HG02970 (cell line): ENCODE measurements at regions not wholly inside any gene's neighbourhood (a gene's known extent, or its start where the extent isn't known, plus 50 kb on each side); places are given as distances from the start of the nearest gene placed in this dataset.

Experiments used
- ATAC-seq: cut with Tn5 transposase; IDR thresholded peaks from one replicate; pipeline ENCODE4 v1.9.1; 2021; ENCODE audit warnings: mild to moderate bottlenecking, moderate library complexity, moderate number of reproducible peaks; ENCODE audit not compliant: unreplicated experiment, low FRiP score

DNA sequence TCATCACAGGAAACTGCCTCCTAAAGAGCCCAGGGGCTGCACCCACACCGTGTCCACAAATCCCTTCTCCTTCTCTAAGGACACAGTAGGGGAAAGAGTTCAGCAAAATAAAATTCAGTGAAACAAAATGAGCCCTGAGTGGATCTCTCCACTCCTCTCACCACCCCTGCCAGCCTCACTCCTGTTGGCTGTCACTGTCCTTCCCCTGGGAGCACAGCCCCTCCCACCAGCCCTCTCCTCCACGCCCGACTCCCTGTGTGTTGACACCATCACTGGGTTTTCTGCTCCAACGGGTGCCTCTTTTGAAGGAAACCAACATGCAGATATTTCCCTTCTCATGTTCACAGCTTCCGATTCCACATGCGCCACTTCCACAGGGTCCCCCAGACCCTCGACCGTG, 356.2 kb downstream of the AJAP1 start:
- ATAC-seq = no peak

DNA sequence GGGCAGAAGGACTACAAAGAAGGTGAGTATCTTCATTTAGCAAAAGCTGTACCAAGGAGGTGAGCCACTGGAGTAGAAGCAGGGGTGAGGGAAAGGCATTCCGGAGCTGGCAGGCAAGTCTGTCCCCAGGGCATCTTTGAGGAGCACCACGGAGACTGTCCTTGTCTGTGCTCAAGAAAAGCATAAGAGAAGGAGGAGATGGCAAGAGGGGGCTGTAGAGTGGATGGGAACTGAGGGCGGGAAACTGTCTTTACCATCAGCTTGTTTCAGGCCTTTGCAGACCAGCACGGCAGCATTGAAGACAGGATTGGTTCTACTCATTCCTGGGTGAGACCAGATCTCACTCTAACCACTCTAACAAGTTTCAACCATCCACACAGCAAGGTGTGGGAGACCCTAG, 355.8 kb downstream of the AJAP1 start:
- no peak for ATAC-seq

DNA sequence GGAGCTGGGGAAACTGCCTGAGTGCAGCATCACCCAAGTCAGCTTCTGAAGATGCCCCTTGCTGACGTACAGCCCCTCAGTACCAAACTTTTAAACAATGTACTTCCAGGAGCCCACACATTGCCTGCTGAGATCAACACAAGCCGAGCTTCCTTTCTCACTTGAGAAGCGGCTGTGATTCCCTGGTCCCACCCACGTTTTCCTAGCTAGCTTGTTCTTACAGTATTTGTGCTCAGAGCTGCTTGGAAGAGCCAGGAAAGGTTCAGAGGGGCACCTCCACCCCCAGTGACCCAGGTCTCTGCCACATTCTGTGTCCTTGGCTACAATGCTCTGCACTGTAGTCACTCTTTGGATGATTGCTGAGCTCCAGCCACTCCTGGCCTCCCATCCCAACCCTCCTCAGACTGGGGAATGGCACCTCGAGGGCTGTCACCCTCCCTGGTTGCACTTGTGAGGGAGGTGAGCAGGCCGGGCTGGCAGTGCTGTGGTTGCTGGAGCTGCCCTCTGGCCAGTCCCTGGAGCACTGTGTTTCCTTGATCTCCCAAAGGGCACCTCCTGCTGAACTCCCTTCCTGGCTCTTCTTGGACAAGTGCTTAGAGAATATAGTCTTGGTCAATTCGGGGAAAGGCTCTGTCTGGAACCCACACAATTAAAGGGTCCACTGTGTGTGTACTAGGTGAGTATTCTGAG, 355.1 kb downstream of the AJAP1 start:
- no peak for ATAC-seq

DNA sequence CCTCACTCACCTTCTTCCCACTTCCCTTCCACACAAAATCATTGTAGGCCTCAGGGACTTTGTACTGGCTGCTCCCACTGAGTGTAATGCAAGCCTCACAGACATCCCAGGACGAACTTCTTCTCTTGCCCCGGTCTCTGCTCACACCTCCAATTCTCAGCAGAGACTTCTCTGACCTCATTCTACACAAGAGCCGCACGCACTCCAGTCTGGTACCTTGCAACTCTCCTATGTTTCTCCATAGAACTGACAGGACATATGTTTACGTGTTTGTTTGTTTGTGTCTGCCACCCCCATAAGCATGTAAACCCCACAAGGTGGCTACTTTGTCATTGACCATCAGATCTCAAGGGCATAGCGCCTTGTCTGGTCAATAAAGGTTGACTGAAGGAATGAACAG, 350.8 kb downstream of the AJAP1 start:
- ATAC-seq = no peak

DNA sequence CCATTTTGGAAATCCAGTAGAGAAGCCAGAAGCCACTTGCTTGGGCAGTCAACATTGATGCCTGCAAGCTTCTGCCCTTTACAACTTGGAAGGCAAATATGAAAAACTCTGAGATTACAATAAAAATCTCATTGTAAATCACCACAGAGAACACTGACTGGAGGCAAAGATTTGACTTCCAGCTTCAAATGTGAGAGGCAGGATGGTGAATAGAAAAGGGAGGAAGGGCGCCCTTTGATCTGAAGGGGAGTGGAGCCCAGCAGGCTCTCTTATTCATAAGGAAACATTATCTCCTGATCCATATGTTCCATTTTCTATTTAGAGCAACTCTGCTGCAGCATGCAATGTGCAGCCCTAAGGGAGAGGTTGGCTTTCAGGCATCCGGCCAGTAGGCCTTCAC, 348.3 kb downstream of the AJAP1 start:
- no peak for ATAC-seq

DNA sequence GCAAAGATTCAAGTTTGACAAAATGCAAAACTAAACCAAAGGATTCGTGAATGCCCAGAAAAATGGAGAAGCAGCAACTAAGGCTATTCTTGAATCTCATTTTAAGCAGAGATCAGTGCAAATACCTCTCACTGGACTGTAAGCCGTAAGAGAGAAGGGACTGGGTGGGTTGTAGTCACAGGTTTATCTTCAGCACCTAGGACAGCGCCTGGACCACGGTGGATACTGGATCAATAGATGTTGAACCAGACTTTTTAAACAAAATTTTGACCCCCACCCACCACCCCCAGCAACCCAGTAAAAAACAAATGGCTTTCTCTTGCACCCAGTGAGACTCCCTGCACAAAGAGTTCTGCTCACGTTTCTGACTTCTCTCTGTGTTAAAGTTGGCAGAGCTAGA, 347.1 kb downstream of the AJAP1 start:
- ATAC-seq = no peak

DNA sequence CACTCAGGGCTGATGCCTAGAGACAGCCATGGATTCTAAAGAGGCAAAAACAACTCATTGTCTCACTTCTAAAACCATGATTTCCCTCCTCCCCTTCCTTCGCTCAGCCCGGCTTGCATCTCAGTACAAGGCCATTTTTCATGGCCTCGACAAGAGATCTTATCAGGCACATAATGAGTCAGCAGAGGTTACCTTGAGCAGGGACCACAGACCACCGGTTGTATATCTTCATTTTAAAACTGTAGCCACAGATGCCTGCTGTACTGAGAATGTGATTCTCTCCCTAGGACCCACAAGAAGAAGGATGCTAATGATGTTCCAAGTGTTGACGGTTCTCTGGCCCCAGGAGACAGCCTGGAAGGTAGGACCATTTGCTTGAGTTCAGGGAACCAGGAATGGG, 331.9 kb downstream of the AJAP1 start:
- no peak for ATAC-seq

DNA sequence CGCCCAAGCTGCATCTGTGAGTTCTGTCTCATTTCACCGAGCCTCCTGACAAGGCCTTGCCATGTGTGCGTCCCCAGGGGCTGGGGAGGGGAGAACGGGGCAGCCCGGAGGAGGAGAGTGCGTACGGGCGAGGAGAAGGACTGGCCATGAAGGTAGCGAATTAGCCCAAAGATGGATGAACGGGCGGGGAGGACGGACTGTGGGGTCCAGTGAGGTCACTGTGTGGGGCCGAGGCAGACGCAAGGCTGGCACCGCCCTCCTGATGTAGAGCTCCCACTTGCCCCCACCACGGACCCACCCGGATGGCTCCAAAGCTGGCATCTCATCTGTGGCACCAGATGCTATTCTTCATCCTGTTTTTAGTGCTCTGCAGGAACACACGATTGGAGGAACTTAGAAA, 330.4 kb downstream of the AJAP1 start:
- ATAC-seq = no peak

DNA sequence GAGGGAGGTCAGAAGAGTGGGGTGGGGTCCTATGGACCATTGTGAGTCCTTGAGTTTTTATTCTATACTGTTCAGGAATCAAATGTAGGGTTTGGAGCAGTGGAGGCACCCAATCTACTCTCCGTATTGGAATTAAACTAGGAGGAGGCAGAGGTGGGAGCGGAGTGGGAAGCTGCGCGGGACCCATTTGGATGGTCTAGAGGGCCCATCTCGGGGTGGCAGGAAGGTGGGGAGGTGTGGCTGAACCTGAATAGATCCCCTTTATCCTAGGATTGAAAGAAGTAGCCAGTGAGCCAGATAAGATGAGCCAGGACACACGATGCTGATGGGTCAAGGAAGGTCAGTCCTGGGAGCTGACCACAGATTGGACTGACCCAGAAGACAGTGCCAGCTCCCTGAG, 325.8 kb downstream of the AJAP1 start:
- no peak for ATAC-seq

DNA sequence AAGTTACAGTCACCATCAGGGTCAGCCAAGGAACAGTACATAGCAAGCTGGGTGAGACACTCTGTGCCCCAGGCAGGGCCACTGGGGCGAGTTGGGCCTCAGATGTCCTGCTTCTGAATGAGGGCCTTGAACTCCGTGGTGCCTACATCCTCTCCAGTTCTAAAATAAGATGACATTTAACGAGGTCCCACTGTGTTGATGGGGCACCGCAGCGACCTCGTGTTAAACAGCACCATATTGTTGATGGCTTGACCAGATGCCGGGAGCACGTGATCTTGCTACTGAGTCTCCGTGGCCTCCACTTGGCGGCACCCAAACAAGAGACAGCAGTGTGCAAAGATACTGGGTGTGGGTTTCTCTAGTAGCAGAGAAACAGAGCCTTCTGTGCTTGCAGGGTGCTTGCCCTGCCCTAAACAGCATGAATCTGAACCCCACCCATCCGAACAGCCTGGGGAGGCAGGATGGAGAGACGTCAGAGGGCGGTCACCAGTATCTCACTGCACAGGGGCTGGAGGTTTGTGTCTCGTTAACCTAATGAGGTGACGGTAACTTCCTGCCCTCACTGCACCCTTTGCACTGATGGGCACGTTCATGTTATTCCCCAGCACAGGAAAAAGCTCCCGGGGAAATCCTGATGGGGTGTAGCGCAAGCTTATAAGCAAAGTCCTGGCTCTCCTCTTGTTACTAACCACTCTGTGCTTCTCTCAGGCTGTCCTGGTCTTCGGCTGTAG, 324.4 kb downstream of the AJAP1 start:
- no peak for ATAC-seq

DNA sequence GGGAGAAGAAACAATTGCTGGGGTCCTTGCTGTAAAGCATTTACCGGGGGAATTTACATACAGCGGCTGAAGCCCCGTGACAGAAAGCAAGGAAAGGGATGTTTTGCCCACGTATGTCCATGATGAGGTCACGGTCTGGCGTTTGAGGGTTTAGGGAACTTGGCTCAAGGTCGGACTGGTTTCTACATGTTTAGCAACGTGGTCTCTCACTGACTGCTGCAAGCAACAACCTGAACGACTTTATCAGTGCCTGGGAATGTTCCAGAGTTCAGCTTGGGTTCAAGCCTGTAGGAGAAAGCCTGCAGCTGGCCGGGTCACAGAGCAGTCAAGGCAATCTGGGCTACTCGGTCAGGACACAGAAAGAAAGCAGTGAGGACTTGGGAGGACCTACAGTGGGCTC, 323.3 kb downstream of the AJAP1 start:
- no peak for ATAC-seq

DNA sequence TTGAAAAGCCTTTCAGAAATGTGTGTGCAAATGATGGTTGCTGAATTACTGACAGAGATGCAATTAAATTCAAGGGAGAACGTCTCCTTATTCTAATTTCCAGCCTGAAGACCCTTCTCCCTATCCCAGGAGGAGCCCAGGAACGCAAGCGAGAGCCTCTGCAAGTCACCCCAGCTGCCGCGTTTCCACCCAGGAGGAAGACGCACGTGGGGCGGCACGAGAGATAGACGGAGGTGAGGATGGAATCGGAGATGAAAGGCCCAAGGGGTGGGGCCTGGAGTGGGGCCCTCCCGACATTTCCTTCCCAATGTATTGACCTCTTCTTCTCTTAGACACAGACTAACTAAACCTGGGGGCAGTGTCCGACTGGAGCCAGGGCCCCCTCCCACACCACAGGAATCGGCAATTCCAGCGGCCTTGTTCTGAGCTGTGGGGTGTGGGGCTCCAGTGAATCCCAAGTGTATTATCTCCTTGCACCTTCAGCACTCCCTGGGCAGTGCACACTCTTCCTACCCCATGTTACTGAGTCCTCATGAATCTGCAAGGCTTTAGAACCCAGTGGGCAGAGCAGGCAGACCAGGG, 322.5 kb downstream of the AJAP1 start:
- no peak for ATAC-seq

DNA sequence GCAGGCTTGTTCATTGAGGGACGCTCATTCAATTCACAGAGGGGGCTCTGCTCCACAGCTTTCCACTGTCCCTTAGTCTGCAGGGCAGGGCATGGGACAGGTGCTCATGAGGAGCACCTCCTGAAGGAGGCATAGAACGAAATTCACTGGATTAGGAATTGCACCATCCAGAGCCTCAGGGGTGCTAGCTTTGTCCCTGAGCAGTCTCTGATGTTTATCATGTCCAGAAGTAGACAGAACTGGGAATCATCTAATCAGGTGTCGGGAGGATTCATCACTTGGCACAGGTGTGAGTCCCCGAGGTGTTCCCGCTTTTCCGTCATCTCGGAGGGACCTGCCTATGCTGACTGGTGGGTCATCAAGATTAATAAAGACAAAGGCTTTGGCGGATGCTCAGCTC, 321.4 kb downstream of the AJAP1 start:
- no peak for ATAC-seq

DNA sequence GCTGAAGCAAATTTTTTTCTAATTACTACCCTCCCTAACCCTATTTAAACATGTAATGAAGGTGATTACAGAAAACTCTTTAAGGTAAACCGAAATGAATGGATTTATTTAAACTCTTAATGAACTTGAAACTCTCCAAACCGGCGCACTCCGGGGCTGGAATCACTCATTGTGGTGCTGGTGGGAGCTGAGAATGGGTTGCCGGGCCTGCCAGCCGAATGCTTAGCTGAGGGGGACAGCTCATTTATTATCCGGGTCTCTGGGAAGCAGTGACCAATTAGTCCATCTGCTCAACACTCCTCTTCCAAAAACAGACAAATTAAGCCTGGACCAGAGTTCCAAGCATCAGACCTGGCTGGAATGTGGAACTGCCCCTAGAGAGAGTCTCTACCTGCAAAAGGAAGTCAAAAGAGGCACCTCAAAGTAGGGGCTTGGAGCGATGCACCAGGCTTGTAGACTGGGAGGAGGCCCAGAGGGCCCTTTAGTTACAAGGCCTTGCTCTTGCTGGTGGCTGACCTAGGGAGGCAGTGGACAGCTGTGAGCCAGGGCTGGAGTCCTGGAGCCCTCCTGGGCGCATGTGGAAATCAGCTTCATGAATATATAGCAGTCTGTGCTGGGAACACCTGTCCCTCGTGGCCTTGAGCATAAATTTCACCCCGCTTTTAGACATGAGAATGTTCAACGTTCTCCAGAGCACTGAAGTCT, 320.7 kb downstream of the AJAP1 start:
- no peak for ATAC-seq

DNA sequence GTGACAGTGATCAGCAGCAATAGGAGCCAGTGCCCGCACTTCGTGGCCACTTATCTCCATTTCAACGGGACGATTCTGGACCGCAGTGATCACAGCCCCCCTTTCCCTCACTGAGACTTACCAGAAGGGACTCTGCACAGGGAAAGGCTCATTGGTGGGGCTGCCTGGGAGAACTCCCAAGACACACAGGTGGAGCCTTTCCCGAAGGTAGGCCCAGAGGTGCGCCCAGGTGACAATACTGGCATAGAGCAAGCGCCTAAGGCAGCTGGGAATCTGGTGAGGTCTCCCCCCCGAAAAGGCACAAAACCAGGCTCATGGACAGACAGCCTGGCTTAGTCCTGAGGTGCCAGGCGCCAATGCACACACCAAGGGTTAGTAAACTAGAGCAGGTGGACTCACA, 318.9 kb downstream of the AJAP1 start:
- no peak for ATAC-seq

DNA sequence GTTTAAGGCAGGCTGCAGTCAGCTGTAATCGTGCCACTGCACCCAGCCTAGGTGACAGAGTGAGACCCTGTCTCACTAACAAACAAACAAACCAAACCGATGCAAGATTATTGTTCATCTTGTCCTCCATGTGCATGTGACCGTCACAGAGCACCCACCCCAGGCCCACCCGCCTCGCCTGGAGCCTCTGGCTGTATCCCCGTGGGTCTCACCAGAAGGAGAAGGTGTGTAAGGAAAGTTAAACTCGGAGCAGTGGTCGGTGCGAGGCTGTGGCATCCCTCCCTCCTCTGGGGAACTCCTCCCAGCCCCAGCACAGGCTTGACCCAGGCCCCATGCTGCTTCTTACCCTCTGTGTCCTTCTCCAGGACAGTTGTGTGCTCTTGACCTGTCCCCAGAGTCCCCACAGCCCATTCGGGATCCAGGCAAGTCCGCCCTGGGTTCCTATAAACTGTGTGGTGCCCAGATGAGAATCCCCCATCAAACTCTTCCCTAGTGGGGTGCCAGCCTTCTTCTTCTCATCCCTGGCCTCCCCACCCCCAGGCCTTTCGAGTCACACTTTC, 318.4 kb downstream of the AJAP1 start:
- ATAC-seq = no peak

DNA sequence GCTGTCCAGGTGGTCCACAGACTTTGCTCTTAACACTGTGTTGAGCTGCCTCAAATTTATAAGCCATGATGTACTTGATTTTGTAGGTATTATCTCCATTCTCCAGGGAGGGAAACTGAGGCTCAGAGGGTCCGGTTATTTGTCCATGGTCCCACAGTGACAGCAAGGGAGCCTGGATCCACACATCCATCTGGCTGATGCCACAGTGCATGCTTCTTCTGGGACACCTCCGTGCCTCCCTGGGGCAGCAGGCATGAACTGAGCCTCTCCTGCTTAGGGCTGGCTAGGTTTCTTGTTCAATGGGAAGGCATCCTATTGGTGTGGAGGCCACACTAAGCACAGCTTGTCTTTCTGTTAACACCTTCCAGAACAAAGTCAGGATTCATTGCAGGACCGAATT, 317.3 kb downstream of the AJAP1 start:
- ATAC-seq = no peak

DNA sequence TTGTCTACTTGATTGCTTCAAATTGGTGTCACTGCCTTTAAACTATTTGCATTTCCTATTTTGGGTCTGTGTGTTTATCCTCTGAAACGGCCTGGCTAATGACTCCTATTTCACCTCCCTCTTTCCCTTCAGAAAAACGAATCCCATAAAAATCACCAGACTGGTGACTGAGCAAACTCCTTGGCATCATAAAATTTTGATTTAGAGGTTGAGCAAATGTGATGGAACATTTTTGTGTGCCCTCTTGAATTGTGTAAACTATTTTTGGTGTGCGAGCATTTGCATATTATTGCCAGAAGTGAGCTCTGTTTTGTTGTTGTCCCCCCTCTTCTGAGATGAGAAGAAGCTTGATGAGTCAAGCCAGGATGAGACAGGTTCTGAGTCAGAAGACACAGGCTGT, 316.1 kb downstream of the AJAP1 start:
- no peak for ATAC-seq

DNA sequence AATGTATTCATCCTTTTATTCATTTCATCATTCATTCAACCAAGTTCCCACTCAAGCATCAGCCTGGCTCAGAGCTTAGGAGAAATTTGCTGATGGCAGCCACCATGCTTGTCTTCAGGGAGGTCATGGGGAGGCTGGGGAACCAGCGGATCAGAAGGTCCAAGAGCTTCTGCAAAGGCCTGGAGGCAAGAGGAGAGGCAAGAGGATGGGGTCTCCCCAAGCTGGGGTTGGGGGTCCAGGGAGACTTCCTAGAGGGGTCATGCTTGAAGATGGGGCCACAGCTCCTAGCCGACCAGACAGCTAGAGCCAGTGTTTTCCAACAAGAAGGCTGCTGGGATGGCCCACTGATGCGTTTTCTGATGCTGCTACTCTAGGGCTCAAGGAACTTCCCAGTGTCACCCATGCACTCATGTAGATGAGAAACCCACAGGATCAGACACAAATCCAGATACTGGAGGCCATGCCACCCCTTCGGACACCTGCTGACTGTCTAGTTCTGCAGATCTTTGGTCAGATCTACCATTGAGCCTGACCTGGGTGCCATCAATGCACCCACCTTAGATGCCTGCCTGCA, 315.2 kb downstream of the AJAP1 start:
- ATAC-seq = no peak

DNA sequence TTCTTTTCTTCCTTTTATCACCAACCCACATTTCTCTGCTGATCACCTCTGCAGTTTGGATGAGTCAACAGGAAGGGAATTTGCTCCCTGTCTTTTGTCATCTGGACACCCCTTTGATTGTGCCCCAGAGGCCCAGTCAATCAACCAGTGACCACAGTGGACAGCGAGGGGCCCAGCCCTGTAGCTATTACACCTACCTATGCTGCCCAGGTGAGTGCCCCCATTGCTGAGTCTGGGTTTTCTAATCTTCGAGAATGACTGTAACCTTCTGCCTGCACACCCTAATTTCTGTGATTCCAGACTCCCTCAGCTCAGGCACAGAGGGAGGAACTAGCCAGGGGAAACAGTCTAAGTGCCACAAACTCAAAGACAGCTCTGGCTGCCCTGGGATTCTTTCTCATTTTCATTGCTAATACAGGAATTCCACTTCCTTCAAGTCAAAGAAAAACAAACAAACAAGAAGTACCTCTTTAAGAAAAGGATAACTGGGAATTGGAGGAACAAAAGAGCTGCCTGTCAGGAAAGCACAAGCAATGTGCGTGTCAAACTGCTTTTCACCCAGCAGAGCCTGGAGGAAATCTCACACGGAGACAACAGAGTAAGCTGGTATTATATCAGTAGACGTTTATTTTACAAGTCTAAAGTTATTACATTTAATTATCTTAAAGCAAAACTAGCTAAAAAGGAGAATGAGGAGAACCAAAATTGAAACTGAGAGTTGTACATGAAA, 311.1 kb downstream of the AJAP1 start:
- no peak for ATAC-seq
